LHCN-M2 (cell line): ENCODE measurements at regions not wholly inside any gene's neighbourhood (a gene's known extent, or its start where the extent isn't known, plus 50 kb on each side); places are given as distances from the start of the nearest gene placed in this dataset.
"Not testable (repeated sequence)": the region's sequence is repeated elsewhere in the genome, so short reads cannot be mapped to it uniquely, and the experiment has no call there.

Experiments used
- DNase-seq: peaks from one replicate; pipeline ENCODE4 v3.0.0-alpha.2; 2012; ENCODE audit warnings: low read depth

DNA sequence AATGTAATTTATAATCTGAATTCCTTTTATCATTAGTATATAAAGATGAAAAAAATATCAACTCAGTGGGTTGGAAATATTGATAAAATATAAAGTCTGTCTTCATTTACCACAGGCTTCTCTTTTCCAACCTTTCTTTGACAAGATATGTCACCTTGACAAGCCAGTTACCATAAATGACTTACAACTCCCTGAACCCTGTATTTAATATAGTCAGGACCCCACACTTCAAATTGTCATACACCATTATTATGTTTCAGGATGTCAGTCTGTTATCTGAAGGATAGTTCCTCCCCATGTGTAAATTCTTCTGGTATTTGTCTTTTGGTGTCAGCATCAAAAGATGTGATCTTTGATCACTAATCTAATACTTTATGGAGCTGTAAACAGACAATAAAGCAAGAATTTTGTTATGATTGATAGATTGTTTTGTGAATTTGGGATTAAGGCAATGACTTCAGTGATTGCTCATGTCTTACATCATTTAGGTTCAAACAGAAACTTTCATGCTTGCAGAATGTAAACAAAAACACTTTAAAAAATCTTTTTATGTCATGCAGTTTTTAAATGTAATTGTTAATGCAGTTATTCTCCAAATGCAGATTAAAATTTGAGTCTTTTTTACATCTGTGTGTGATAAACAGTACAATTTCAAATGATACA lies 503.5 kb upstream of the BCHE start:
- DNase-seq = no peak

DNA sequence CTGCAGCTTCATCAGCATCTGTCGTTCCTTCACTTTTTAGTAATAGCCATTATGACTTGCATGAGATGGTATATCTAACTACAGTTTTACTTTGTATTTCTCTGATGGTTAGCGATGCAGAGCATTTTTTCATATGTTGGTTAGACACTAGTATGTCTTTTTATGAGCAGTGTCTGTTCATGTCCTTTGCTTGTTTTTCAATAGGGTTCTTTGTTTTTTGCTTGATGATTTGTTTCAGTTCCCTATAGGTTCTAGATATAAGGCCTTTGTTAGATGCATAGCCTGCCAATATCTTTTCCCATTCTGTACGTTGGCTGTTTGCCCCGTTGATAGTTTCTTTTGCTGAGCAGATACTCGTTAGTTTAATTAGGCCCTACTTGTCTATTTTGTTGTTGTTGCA lies 487.2 kb upstream of the BCHE start:
- no peak for DNase-seq

DNA sequence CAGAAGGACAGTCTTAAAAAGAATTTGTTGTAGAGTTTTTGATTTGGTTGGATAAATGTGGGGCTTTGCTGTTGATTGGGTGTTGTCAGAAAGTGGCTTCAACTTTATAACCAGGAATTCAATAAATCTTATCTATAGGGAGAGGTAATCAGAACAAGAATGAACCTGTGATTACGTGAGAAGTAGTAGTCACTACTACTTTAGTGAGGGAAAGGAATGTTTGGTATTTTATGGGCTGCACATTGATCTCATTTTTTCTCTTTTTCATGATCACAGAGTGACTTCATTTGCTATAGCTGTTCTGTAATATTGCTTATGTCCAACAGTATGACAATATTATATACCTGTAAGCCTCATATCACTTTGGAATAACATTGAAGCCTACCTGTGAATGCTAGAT lies 485.2 kb upstream of the BCHE start:
- no peak for DNase-seq

DNA sequence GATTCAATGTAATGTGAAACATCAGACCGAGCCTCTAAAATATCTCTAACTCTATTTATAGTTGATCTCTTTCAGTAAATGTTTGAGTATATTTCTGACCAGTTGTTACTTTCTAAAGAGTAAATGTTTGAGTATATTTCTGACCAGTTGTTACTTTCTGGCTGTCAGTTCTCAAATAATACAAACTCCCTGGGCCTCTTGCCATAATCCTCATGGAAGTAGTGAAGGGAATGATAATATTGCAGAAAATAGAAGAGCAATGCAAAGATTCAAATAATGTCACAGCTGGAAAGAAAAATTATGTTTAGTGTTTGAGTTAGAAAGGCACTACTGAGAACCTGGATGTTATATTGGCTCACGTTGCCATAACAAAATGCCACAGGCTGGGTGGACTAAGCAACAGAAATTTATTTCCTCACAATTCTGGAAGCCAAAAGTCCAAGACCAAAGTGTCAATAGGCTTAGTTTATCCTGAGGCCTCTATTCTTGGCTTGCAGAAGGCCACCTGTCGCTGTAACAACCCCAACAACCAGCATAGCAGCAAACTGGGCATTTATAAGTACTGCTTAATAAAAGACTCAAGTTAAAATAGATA lies 470.6 kb upstream of the BCHE start:
- DNase-seq = no peak

DNA sequence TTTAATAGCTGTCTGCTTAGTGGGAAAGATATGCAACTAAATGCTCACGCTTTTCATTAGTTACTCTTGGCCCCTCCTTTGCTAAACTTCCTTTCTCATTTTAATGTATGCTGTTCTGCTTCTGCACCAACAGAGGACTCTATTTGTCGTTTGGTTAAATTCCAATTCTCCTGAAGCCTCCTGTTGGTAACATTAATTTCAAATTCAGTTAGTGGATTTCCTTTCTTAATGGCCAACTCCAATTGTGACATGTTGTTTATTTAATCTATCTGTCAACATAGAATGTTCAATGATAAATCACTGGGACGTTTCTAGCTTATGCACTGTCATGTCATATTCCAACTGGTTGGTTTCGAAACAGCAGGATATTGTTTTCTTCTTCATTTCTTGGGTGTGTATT lies 467.4 kb upstream of the BCHE start:
- no peak for DNase-seq

DNA sequence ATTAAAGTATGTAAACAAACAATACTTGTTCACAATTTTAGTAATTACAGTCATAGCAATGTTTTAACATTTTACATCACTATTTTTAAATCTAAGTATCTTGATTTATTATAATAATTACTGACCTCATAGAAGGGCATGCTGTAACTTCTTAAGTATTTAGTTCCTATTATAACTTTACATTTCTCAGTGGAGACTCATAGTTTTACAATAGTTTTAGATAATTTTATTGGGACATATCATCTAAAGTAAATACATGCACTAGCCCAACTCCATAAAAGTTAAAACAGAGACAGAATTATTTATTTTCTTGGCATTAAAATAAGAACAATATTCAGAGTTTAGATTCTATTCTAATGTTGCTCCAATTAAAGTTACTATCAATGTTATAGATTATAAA lies 466.5 kb upstream of the BCHE start:
- DNase-seq = no peak

DNA sequence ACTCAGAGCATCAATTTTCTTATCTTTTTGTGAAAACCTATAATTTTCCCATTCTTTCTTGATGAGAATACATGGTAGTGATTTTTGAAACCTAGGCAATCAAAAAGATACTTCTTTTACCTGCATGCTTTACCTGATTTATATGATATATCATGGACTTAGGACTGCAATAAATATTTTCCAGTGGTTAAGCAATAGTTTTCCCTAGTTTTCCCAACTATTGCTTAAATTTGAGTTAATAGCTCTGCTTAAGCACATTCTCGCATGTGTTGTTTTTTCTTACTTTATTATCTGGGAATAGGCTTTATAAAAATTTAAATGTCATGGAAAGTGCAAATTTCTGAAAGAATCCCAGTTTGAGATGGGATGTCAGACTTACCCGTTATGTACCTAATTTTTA lies 465.1 kb upstream of the BCHE start:
- DNase-seq = no peak

DNA sequence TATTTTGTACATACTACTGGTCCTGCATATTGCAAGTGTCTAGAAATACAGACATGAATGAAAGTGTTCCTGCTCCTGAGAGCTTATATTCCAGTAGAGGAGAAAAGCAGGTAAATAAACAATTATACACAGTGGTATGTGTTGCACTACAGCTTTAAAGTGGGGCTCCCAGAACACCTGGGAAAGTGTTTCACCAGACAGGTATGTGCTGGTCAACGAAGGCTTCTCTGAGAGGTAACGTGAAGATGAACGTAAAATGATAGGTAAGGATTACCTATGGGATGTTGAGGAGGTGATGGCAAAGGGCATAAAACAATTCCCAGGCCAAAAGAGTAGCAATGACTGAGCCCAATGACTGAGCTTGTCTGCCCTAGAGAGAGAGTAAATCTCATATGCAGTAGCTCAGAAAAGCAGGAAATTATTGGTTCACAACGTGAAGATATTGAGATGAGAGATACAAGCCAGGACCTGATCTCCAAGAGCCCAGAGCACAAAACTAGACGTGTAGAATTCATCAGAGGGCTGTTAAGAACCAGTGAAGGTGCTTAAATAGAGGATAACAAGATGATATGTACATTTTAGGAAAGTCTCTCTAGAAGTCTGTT lies 459.1 kb upstream of the BCHE start:
- DNase-seq = no peak

DNA sequence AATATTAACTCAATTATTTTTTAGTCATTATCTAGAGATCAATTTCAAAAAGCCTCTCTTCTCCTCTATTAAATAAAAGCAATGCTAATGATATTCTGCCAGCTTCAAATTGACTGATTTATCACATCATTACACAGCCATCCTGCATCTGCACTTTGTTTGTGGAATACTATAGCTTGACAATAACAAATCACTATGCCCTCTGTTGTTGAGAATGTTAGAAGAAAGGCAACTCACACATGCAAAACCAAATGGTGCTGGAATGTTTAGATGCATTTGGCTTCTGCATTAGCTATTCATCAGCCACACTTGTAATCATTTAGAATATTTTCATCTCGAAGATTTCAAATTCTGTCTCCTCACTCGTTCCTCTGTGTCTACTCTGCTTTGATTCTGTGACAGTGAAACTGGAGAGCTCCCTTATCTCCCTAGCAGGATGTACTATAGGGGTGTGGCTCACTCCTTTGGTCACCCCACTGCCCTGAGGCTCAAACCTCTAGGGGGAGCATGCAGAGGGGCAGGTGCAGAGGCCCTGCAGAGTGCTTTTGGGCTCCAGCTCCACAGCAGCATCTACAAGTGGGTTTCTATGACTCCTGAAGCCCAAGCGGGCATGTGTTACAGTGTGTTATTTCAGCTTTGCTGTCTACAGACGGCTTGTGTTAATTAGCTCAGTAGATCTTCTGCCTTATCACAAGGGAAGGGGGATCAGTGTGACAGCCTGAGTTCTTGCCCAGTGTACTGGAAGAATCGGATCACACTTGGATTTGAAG lies 454.1 kb upstream of the BCHE start:
- DNase-seq = no peak

DNA sequence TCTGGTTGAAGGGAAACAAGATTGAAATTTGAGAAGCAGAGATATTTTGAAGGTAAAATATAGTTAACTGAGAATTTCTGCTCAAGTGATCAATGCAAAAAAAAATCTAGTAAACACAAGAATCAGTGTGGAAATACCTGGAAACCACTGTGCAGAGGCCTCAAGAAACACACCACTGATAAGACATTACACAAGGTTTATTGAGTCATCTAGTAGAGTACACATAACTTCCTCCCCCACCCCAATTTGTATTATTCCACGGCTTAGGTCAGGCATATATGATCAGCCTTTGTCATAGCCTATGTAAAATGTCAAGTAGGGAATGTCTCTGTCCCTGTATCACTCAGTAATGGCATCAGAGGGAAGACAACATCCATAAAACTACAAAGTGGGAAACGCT lies 447.8 kb upstream of the BCHE start:
- no peak for DNase-seq

DNA sequence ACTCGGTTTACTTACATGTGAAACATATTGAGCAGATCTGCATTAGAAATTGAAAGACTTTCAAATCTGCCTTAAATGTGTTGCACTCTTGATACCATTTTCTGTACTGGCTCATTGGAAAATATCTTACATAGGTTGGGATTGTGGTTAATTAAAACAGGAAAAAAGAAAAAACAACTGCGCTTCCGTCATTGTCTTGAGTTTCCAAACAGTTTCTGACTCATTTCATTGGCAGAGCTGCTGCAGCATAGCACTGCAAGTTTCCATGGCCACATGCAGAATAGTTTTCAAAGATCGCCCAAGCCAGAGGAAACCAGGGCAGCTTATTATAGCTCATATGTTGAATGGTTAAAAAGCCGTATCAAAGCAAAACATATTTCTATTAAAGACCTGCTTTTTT lies 446.6 kb upstream of the BCHE start:
- DNase-seq = no peak

DNA sequence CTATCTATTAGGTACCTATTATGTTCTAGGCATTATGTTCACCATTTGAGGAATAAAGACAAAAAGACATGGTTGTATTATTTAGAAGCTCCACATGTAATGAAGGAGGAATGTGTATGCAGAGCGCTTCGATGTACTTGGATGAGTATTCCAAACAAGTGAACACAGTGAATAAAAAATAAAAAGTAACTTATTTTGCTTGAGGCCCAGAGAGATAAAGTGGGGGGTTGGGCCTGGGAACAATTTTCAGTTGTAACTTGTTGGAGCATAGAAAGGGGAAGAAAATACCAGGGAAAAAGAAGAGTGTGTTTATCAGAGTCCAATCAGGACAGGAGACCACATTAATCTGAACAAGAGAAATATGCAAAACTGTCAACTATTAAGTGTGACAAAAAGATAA lies 445.7 kb upstream of the BCHE start:
- no peak for DNase-seq

DNA sequence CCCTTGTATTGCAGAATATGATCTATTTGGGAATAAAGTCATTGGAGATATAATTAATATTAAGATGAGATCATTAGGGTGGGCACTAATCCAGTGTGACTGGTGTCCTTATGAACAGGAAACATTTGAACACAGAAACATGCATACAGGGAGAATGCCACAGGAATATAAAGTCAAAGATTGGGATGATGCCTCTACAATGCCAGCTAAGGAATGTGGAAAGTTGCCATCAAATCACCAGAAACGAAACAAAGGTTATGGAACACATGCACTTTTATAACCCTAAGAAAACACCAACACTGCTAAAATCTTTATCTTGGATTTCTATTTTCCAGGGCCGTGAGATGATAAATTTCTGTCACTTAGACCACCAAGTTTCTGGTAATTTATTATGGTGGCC lies 442.4 kb upstream of the BCHE start:
- no peak for DNase-seq

DNA sequence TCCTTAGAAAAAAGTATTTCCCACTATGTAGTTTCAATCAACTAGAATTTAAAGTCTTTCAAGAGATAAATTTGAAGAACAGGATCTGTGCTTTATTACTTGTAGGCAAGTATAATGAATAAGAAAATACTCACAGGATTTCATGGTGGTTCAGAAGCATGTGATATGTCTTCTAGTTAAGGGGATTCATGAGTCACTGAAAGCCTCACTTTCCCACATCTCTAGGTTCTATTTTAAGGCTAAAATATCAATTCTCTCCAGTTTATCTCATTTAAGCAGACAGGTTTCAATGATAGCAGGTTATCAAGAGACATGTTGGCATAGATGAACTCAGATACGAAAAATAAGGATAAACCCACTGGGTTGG lies 437.8 kb upstream of the BCHE start:
- no peak for DNase-seq

DNA sequence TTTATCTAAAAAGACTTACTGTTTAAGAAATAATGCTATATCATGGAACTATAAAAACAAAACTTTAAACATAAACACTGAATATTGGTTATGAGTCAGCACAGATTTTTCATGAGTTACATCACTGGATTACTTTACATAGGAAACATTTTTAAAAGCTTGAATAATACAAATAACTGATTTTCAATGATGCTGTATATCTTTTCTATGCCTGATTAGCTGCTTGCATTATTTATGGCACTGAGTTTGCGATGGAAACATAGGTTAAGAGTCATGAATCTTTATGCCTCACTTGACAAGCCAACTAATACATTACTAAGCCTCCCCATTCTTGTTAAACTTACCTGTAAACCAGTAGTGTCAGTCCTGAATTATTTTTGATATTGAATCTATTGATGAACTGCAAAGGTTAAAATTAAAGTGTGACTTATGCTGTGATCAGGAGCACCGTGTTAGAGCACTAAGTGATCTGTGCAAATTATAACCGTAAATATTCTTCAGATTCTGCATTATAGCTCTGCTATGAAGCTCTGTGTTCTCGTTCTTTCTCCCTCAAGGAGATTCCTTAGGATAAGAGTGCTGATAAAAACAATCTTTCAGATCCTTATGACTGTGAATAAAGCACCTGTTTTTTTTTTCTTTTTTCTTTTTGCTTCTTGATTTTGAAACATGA lies 437.3 kb upstream of the BCHE start:
- DNase-seq = no peak

DNA sequence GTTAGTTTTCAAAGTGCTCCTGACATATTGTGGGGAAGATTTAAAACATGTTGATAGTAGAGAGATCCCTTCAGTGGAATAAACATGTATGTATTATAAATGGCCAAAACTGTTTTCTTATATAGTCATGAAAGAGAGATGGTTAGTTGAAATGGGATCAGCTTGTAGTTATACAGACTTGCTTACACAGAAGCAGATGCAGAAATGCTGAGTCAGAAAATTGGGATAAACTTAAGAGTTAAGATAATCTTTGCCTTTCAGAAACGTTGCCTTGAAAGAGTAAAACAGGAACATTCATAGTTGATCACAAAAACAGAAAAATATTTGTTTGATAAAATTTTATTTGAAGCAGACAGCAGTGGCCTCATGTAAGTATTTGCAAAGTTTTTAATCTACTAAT lies 433.2 kb upstream of the BCHE start:
- DNase-seq = no peak

DNA sequence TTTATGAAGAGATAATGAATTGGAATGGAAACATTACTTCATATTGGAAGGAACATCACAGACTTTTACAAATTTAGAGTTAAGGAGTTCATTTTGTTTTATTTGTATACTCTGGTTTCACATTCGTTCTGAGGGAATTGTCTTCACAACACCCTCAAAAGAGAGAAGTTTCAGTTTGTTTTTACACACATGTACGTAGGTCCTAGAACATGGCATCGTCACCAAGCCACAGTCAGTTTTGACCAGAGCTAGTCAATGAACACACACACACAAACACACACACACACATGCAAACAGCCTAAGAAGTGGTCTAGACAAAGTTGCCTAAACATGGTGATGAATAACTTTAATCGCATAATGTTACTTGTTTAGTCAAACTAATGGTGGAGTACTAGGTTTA lies 427.9 kb upstream of the BCHE start:
- DNase-seq = no peak

DNA sequence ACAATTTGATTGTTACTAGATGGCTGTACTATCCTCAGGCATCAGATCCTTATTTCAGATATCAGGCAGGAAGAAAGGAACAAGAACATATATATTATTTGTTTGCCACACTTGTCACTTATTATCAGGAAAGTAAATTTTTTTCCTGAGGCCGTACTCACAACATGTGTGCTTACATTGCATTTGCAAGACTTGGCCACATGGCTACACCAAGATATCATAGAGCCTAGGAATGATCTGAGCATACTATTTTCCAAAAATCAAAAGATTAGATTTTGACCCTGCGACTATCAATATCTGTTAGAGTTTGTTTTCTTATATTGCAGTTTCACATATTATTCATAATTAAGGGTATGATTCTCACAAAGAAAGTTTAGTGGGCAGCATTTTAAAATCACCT lies 426.2 kb upstream of the BCHE start:
- DNase-seq = no peak

DNA sequence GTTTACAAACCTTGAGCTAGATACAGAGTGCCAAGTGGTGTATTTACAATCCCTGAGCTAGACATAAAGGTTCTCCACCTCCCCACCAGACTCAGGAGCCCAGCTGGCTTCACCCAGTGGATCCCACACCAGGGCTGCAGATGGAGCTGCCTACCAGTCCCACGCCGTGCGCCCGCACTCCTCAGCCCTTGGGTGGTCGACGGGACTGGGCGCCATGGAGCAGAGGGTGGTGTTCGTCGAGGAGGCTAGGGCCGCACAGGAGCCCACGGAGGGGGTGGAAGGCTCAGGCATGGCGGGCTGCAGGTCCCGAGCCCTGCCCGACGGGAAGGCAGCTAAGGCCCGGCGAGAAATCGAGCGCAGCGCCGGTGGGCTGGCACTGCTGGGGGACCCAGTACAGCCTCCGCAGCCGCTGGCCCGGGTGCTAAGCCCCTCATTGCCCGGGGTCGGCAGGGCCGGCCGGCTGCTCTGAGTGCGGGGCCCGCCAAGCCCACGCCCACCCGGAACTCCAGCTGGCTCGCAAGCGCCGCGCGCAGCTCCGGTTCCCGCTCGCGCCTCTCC lies 421.1 kb upstream of the BCHE start:
- DNase-seq = not testable (repeated sequence)

DNA sequence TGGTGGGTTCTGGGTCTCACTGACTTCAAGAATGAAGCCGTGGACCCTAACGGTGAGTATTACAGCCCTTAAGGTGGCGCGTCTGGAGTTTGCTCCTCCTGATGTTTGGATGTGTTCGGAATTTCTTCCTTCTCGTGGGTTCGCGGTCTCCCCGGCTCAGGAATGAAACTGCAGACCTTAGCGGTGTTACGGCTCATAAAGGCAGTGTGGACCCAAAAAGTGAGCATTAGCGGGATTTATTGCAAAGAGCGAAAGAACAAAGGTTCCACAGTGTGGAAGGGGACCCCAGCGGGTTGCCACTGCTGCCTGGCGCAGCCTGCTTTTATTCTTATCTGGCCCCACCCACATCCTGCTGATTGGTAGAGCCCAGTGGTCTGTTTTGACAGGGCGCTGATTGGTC lies 420.5 kb upstream of the BCHE start:
- no peak for DNase-seq

DNA sequence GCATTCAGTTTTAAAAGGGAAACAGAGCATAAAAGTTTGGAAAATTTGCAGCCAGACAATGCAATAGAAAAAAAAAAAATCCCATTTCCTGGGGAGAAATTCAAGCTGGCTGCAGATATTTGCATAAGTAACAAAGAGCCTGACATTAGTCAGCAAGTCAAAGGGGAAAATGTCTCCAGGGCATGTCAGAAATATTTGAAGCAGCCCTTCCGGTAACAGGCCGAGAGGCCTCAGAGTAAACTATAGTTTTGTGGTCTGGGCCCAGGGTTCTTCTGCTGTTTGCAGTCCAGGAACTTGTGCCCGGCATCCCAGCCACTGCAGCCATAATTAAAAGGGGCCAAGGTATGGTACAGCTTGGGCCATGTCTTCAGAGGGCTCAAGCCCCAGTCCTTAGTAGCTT lies 411.6 kb upstream of the BCHE start:
- no peak for DNase-seq

DNA sequence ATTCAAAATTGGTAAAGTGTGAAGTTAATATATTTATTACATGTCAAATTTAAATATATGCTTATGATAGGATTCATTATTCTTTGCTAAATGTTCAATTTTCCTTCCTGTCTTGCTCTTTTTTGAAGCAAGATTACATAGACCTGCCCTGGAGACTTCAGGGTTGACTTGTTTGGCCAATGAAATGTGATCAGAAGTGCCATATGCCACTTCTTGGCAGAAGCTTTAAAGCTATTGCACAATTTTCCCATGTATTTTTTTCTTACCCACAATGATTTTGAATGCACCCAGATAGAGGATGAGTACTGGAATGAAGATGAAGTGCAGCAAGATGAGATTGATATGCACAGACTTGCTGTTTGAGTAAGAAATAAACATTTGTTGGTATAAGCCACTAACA lies 406.3 kb upstream of the BCHE start:
- DNase-seq = no peak
